Stimulated activated CD4-positive, alpha-beta T cell treated with anti-CD3 and anti-CD28 coated beads, Interleukin-4, amount 100 ng/mL, for 48 hours (primary cell): ENCODE measurements at regions not wholly inside any gene's neighbourhood (a gene's known extent, or its start where the extent isn't known, plus 50 kb on each side); places are given as distances from the start of the nearest gene placed in this dataset.

Source experiments
- DNase-seq, 2 donors: peaks; one replicate each; pipeline ENCODE4 v3.0.0-alpha.2; 2020; ENCODE audit warnings: low read depth in 2 of 2

GRCh38 chr18:75607701-75608100, 180.2 kb upstream of the SMIM21 start:
- no peak for DNase-seq

GRCh38 chr18:75592527-75592926, 165.0 kb upstream of the SMIM21 start:
- DNase-seq = no peak

GRCh38 chr18:75588412-75588811, 160.9 kb upstream of the SMIM21 start:
- DNase-seq = no peak

DNA sequence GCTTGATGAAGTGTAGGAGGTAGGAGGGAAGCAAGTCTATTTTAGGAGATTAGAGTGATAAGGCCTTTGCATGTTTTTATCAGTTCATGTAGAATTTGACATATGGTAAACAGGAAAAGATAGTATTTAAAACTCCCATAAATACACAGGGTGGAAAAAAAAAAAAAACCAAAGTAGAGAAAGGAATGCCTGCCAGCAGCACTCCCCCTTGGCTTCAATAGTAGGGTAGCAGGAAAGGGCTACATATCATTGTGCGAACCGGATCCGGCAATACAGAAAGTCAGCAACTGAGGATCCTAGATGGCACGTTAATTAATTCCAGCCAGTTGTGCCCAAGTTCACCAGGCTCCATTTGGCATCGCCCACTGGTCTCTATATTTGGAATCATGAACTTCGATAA, 159.6 kb upstream of the SMIM21 start:
- DNase-seq = no peak

DNA sequence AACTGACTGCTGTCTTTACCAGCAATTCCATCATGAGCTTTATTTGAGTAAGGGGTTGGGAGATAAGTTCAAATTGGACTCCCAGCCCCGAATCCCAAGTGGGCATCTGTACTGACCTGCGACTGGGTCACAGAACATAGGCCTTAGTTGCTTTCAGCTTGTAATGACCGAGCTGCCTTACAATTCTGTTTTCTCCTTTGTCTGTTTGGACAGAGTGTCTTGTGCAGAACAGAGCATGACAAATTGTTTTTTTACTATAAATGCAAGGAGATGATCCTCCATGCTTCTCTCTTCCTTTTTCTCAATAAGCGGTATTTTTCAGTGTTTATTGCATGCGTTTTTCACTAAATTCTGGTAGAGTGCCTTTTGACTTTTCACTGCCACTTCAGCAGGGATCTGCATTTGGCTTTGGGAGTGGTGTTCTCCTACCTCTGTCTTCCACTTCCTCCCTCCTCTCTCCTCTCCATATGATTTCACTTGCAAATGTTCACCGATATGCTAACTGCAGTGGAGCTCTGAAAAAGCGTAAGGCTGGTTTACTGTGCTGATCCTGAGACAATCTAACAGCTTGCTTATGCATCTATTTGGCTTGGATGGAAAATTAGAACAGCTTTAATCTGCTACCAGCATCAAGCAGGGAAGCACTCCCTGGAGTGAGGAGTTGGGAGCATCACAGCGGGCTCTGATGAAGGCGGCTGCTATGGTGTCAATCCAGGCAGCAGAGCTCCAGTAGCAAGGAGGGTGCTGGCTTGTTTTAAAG, 158.8 kb upstream of the SMIM21 start:
- DNase-seq = no peak

DNA sequence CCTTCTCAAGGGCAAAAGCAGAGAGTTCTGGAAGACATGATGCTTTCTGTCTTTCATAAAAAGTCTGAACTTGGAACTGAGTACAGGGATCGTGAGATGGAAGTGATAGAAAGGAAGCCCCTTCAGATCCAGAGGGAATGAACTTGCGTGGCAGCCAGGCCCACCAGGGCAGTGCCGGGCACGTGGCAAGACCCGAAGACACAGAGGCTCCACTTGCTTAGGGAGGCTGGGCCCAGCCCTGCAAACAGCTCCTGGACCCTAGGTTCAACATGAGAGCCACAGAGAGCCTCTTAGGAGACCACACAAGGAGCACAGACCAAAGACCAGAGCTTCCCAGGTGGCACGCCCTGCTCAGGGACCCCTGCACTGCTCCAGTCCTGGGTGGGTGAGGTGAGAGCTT, 155.4 kb upstream of the SMIM21 start:
- no peak for DNase-seq

GRCh38 chr18:75582406-75582821, 154.9 kb upstream of the SMIM21 start:
- no peak for DNase-seq

DNA sequence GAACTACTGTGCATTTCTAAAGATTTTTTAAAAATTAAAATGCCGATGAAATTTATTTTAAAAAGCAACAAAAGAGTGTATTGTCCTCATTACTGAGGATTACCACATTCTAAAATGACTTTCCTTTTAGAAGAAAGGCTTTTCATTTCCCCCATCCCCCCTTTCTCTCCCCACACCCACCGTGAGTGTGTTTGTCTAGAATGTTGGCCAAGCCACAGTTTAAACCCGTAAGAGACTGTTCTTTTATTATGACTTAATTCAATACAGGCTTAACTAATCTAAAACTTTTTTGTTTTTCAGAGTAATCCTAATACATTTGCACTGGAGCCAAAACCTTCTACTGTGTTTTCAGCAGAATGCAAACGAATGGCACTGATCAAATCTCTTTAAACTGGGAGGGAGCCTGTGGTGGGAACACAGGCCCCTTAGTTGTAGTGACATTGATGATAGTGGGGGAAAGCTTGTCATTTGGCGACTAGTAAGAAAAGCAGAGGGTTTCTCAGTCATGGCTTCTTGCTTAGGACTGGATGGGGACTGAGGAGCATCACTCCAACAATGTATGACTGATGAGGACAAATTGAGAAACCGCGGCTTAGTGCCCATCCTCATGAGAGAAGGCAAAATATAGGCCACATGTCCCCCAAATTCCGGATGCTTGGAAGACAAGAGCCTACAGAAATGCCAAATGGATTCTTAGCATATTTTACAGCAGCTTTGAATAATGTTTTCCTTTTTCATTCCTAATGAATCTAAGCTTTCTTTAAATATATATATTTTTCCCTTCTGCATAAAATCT, 154.0 kb upstream of the SMIM21 start:
- DNase-seq = no peak

- DNase-seq = no peak
Measured at GRCh38 chr18:75574187-75574586, 146.7 kb upstream of the SMIM21 start.

- DNase-seq = no peak
Measured at GRCh38 chr18:75563150-75563549, 135.6 kb upstream of the SMIM21 start.

DNA sequence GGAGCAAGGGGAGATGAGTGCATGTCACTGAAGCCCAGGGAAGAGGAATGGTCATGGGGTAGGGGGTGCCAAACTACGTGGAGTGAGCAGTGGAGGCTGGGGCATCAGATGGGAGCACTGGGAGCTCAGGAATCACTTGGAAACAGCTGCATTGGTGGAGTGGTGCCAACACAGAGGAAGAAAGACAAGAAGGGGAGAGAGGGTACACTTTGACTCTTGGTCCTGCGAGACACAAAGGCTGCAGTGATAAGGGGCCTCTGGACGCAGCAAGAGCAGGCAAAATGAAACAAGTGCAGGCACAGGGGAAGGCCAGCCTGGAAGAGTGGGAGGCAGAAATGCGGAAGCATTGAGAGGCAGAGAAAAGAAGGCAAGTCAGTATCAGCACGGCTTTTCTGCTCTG, 134.7 kb upstream of the SMIM21 start:
- DNase-seq = no peak

- DNase-seq = no peak
Measured at GRCh38 chr18:75558790-75559189, 131.3 kb upstream of the SMIM21 start.

DNA sequence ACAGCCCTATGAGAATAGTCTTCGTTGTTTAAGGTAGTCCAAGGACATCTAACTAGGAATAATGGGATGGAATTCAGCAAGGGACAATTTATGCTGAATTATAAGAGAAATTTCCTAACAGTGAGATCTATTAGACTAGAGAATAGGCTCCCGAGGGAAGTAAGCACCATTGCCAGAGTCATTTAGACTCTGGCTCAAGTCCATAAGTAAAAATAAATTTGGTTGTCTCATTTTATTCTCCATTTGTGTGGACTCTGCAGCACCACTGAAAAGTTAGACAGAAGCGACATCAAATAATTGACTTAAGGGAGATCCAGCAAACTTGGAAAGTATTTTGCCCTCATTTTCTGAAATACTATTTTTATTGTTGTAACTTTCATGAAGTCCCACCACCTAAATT, 129.3 kb upstream of the SMIM21 start:
- DNase-seq = no peak

- DNase-seq = no peak
Measured at GRCh38 chr18:75554644-75555185, 127.2 kb upstream of the SMIM21 start.

DNA sequence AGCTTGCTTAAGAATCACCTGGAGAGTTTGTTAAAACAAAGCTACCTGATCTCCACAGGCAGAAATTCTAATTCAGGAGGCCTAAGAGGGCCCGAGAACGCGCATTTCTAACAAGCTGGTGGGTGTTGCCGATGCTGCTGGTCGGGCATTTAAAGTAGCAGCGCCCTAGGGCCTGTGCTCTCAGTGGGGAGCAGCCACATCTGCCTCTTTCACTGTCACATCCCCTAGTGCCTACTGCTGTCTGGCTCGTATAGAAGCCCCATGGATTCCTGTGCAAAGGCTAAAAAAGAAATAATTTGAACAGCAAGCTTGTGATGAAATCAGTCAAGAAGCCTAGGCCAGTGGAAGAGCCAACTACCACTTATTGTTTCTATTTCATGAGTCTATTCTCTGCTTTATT, 126.7 kb upstream of the SMIM21 start:
- no peak for DNase-seq

DNA sequence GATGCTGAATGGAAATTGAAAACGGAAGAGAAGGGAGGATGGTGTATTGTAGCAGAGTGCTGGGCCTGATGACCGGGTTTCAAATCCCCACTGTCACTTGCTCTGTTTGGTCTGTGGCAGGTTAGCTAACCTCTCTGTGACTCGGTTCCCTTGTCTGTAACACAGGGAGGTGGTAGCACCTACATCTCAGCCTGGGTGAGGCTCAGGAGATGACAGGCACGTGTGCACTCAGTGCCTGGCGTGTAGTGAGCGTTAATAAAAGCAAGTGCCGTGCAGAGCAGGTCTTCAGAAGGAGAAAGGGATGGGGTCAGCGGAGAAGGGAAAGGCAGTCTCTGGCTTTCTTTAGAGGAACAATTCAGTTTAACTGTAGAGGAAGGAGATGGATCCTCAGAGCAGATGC, 125.5 kb upstream of the SMIM21 start:
- no peak for DNase-seq

GRCh38 chr18:75551071-75551470, 123.6 kb upstream of the SMIM21 start:
- no peak for DNase-seq

DNA sequence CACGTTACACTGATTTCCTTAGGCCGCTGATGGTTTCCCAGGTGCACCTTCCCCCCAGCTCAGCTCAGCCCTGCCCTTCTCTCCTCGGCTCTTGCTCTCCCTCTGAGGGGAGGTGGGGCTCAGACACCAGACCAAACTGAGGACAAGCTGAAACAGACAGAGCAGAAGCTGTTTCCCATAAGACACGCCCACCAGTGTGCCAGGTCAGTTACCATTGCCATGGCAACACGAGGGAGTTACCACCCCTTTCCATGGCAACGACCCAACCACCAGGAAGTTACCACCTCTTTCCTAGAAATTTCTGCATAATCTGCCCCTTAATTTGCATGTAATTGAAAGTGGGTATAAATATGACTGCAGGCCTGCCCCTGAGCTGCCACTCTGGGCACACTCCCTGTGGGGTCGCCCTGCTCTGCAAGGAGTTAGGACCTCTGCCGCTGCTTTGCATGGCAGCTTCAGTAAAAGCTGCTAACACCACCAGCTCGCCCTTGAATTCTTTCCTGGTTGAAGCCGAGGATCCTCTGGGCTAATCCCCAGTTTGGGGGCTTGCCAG, 120.9 kb upstream of the SMIM21 start:
- DNase-seq = no peak

DNA sequence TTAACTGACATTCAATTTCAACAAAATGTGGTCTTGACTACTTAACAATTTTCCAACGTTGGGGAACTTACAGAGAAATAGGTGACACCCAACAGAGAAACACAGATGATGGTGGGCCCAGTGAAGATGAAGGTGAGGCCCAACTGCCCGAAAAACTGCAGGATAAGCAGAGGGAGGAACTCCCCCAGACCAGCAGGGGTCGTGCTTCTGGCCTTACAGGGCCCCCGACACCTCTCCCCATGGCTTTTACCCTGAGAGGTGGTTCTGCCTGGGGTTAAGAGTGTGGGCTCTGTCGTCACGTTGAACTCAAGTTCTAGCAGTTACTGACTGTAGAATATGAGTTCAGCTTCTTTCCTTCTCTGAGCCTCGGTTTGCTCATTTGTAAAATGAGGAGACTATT, 119.5 kb upstream of the SMIM21 start:
- no peak for DNase-seq

- DNase-seq = no peak
Measured at GRCh38 chr18:75545189-75545588, 117.7 kb upstream of the SMIM21 start.

DNA sequence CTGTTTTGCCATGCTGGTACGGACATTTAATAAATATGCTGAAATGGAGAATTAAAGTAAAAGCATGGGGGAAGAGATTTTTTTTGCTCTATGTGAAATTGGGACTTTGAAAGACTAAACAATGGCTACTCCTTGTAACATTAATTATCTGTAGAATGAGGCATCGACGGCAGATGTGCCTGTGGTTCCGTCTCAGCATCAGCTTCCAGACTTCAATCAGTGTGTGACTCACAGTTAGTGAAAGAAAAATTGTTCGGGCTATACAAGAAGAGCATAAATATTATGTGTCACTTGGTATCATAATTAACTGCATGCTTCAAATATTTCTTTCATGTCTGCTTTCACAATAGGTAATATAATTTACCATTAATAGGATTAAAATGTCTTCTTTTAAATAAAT, 117.0 kb upstream of the SMIM21 start:
- DNase-seq = no peak

DNA sequence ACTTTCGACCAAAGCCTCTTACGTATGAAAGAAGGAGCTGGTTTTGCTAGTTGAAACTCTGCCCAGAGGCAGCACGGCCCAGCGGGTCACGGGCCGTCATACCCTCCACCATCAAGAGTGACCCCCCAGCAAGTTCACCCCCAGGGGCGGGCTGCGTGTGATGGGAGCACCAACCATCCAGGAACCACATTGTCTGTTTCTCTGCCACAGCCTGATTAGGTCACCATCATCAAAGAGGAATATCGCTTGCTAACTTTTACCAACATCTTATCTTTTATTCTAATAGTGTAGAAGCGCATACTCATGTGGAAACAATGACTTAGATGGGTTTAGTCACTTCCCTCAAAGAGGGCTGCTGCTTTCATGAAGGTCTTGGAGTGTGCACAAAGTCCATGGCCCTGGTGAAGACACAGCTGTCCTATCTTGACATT, 116.6 kb upstream of the SMIM21 start:
- DNase-seq = no peak

- DNase-seq = no peak
Measured at GRCh38 chr18:75538727-75539126, 111.2 kb upstream of the SMIM21 start.
